HCT116 (cell line): ENCODE measurements at regions not wholly inside any gene's neighbourhood (a gene's known extent, or its start where the extent isn't known, plus 50 kb on each side); places are given as distances from the start of the nearest gene placed in this dataset.

Experiments
- ATAC-seq: fragments of 200-7000 bp; cut with Tn5 transposase; 2 replicates; pipeline ENCODE4 v1.9.1; 2020; ENCODE audit warnings: mild to moderate bottlenecking, moderate library complexity
- BruUV-seq: library from RNA; stranded (reverse); fragments of 400-500 nt; replicated peaks from 2 replicates; lab custom pipeline; 2021; lab: Mats Ljungman, UMichigan
- CTCF ChIA-PET: fragments of 300-600 bp; sonication (Branson Sonifier 250); formaldehyde crosslinking; loops from one replicate; lab custom pipeline; 2021; ENCODE audit warnings: antibody characterized with exemption; lab: Charles Lee
- POLR2A ChIA-PET: fragments of 300-600, 350-600 bp; sonication (Branson Sonifier 250); formaldehyde crosslinking; loops from one replicate; lab custom pipeline; 2021; ENCODE audit warnings: antibody characterized with exemption; lab: Charles Lee
- RAD21 ChIA-PET, 2 experiments: fragments of 300-600 bp; sonication (Branson Sonifier 250); formaldehyde crosslinking; loops; one replicate each; lab custom pipeline; 2023; ENCODE audit warnings: low total read pairs in 2 of 2; ENCODE audit not compliant: uncharacterized antibody in 2 of 2, unreplicated experiment in 2 of 2, low non-redundant PET in 1 of 2; lab: Charles Lee
- DNase-seq: peaks from one replicate; pipeline ENCODE4 v3.0.0-alpha.2; 2010; ENCODE audit warnings: low read depth, low spot score
- H2AFZ ChIP-seq: fragments of 200-600 bp; shearing (Covaris generic), sonication (generic); 2 replicates; pipeline ENCODE4 v1.6.1; 2017; ENCODE audit warnings: low read depth, mixed run types, mixed read lengths, antibody characterized with exemption, low read length; ENCODE audit not compliant: poor library complexity, severe bottlenecking
- H3K27ac ChIP-seq: 2 replicates; pipeline ENCODE4 v1.5.1; 2012; ENCODE audit warnings: low read depth, low read length
- H3K27me3 ChIP-seq: fragments of 200-600 bp; sonication (generic); 2 replicates; pipeline ENCODE4 v1.6.1; 2016; ENCODE audit warnings: mixed run types, low read length, mixed read lengths; ENCODE audit not compliant: insufficient read depth
- H3K36me3 ChIP-seq, 2 experiments: fragments of 200-500 bp in 1 of 2; fragments of 200-600 bp in 1 of 2; sonication (Bioruptor generic) in 1 of 2; sonication (generic) in 1 of 2; 2 replicates each; pipeline versions ENCODE4 v1.5.1 to v1.6.1; 2014 to 2016; ENCODE audit warnings: low read length in 2 of 2, inconsistent platforms in 1 of 2, mixed read lengths in 1 of 2, mixed run types in 1 of 2; ENCODE audit not compliant: insufficient read depth in 2 of 2, control insufficient read depth in 1 of 2
- H3K4me1 ChIP-seq, 2 experiments: fragments of 200-600 bp in 1 of 2; sonication (generic) in 1 of 2; 2 replicates each; pipeline versions ENCODE4 v1.5.1 to v1.6.1; 2012 to 2017; ENCODE audit warnings: low read length in 2 of 2, inconsistent platforms in 1 of 2, mild to moderate bottlenecking in 1 of 2, mixed read lengths in 1 of 2, mixed run types in 1 of 2, moderate library complexity in 1 of 2; ENCODE audit not compliant: insufficient read depth in 2 of 2, control insufficient read depth in 1 of 2
- H3K4me2 ChIP-seq: fragments of 200-600 bp; sonication (generic); 2 replicates; pipeline ENCODE4 v1.6.1; 2017; ENCODE audit warnings: mixed run types, low read length, mixed read lengths
- H3K4me3 ChIP-seq, 2 experiments: fragments of 200-600 bp in 1 of 2; sonication (generic) in 1 of 2; replicated peaks in 1 of 2; 2 replicates each; pipeline ENCODE4 v1.5.1; 2011 to 2016; ENCODE audit warnings: low read length in 2 of 2, control low read depth in 1 of 2, low read depth in 1 of 2, mild to moderate bottlenecking in 1 of 2, mixed read lengths in 1 of 2, mixed run types in 1 of 2
- H3K79me2 ChIP-seq: fragments of 200-600 bp; sonication (generic); 2 replicates; pipeline ENCODE4 v1.6.1; 2017; ENCODE audit warnings: mild to moderate bottlenecking, mixed run types, low read length, moderate library complexity, mixed read lengths; ENCODE audit not compliant: insufficient read depth
- H3K9ac ChIP-seq: fragments of 200-600 bp; sonication (generic); 2 replicates; pipeline ENCODE4 v1.6.1; 2016; ENCODE audit warnings: low read length, mixed read lengths
- H3K9me2 ChIP-seq: fragments of 200-600 bp; sonication (generic), shearing (Covaris generic); 2 replicates; pipeline ENCODE4 v1.6.1; 2017; ENCODE audit warnings: mixed run types, mild to moderate bottlenecking, moderate library complexity; ENCODE audit not compliant: insufficient read depth
- H3K9me3 ChIP-seq, 2 experiments: fragments of 200-500 bp in 1 of 2; fragments of 200-600 bp in 1 of 2; sonication (Bioruptor generic) in 1 of 2; sonication (generic) in 1 of 2; 2 replicates each; pipeline ENCODE4 v1.6.1; 2014 to 2017; ENCODE audit warnings: low read length in 2 of 2, mixed read lengths in 2 of 2, inconsistent platforms in 1 of 2, low read depth in 1 of 2, mild to moderate bottlenecking in 1 of 2, mixed run types in 1 of 2, moderate library complexity in 1 of 2; ENCODE audit not compliant: control insufficient read depth in 1 of 2, insufficient read depth in 1 of 2
- H4K20me1 ChIP-seq: fragments of 200-600 bp; sonication (generic), shearing (Covaris generic); 2 replicates; pipeline ENCODE4 v1.6.1; 2017; ENCODE audit warnings: mixed run types, mild to moderate bottlenecking, moderate library complexity; ENCODE audit not compliant: insufficient read depth
- CEBPB ChIP-seq: IDR thresholded peaks from 2 replicates; pipeline ENCODE4 v1.6.1; 2012; ENCODE audit warnings: low read depth
- EGR1 ChIP-seq: IDR thresholded peaks from 2 replicates; pipeline ENCODE4 v1.6.1; 2012; ENCODE audit warnings: low read depth
- EZH2 ChIP-seq: fragments of 200-600 bp; sonication (generic); IDR thresholded peaks from 2 replicates; pipeline ENCODE4 v1.6.1; 2017; ENCODE audit warnings: antibody characterized with exemption, mixed run types
- MAX ChIP-seq: IDR thresholded peaks from 2 replicates; pipeline ENCODE4 v1.6.1; 2012
- POLR2A ChIP-seq: IDR thresholded peaks from 2 replicates; pipeline ENCODE4 v1.7.0; 2011; ENCODE audit warnings: borderline replicate concordance; ENCODE audit not compliant: insufficient read depth, insufficient read length; ENCODE audit errors: extremely low read depth
- POLR2AphosphoS5 ChIP-seq: IDR thresholded peaks from 2 replicates; pipeline ENCODE4 v1.6.1; 2011; ENCODE audit warnings: mild to moderate bottlenecking, low read depth, low read length, moderate library complexity
- RAD21 ChIP-seq: IDR thresholded peaks from 2 replicates; pipeline ENCODE4 v1.6.1; 2012; ENCODE audit warnings: low read depth, mild to moderate bottlenecking
- REST ChIP-seq: IDR thresholded peaks from 2 replicates; pipeline ENCODE4 v1.6.1; 2012; ENCODE audit warnings: low read depth
- SIN3A ChIP-seq: IDR thresholded peaks from 2 replicates; pipeline ENCODE4 v1.6.1; 2012; ENCODE audit warnings: low read depth
- SP1 ChIP-seq: IDR thresholded peaks from 2 replicates; pipeline ENCODE4 v1.6.1; 2012; ENCODE audit warnings: low read depth
- SRF ChIP-seq: IDR thresholded peaks from 2 replicates; pipeline ENCODE4 v1.6.1; 2012; ENCODE audit warnings: low read depth
- YY1 ChIP-seq: IDR thresholded peaks from 2 replicates; pipeline ENCODE4 v1.6.1; 2011; ENCODE audit warnings: low read length, low read depth, moderate library complexity, mild to moderate bottlenecking; ENCODE audit not compliant: insufficient replicate concordance; ENCODE audit errors: extremely low read depth
- ZBTB33 ChIP-seq: IDR thresholded peaks from 2 replicates; pipeline ENCODE4 v1.6.1; 2011; ENCODE audit warnings: mild to moderate bottlenecking, low read length, moderate library complexity; ENCODE audit not compliant: insufficient replicate concordance; ENCODE audit errors: extremely low read depth
- ZFX ChIP-seq: fragments of 450-650 bp; IDR thresholded peaks from 2 replicates; pipeline ENCODE4 v1.6.1; 2017
- ZNF274 ChIP-seq: fragments of 200-500 bp; sonication (Bioruptor generic); IDR thresholded peaks from 2 replicates; pipeline ENCODE4 v1.6.1; 2014; ENCODE audit warnings: mild to moderate bottlenecking, low read depth, low read length, inconsistent platforms
- intact Hi-C: fragments of 100-400 bp; cut with micrococcal nuclease; formaldehyde crosslinking; loops from 2 replicates; pipeline ENCODE4 v1.10.0; 2022

GRCh38 chr3:88412346-88412745 is 262.6 kb downstream of the C3orf38 start (continued):
- no peak for TF ChIP-seq REST
- TF ChIP-seq ZNF274 = no peak
- TF ChIP-seq RAD21 = no peak
- no peak for TF ChIP-seq EZH2
- TF ChIP-seq POLR2AphosphoS5 = no peak
- TF ChIP-seq POLR2A = no peak

- DNase-seq (no peak), ATAC-seq (no peak)
- Histone ChIP-seq H3K9me2 (no peaks in the 10 kb centered on the region), H3K27me3 (no peaks in the 10 kb centered on the region), H3K79me2 (no peaks in the 10 kb centered on the region), H3K36me3 (no peaks in the 10 kb centered on the region), H3K9ac (no peak overlapping the region), H3K9me3 (peaks cover 4 to 5% of the 10 kb centered on the region in 2 experiments; a peak in 2 of 4 replicates), H3K4me2 (no peak overlapping the region), H3K4me1 (no peaks in the 10 kb centered on the region), H2AFZ (no peak overlapping the region), H3K27ac (no peak overlapping the region), H3K4me3 (no peak overlapping the region), H4K20me1 (no peaks in the 10 kb centered on the region)
- intact Hi-C loops = no loop called here
- CTCF ChIA-PET = no interaction called here
- TF ChIP-seq ZFX (no peak), ZBTB33 (no peak), YY1 (no peak), RAD21 (no peak), CEBPB (no peak), SP1 (no peak), POLR2A (no peak), EGR1 (no peak), SRF (no peak), ZNF274 (no peak), SIN3A (no peak), MAX (no peak)
- POLR2A ChIA-PET = no interaction called here
- BruUV-seq = no TSS peak
- RAD21 ChIA-PET = no interaction called here
Measured at GRCh38 chr3:88416436-88416835, 266.7 kb downstream of the C3orf38 start.
